ENCODE measurements at regions not wholly inside any gene's neighbourhood (a gene's known extent, or its start where the extent isn't known, plus 50 kb on each side); places are given as distances from the start of the nearest gene placed in this dataset.

GRCh38 chr4:23741681-23742191 lies 148.1 kb downstream of the PPARGC1A start:
- H2AK5ac ChIP-seq (ENCODE audit: insufficient read length, low read length): no peak overlapping the region
- no peak overlapping the region for H3K23ac ChIP-seq (ENCODE audit: insufficient read length, low read depth, low read length)
- Mint-ChIP-seq H3K4me1 (no peaks in the 10 kb centered on the region), H3K9me3 (peaks cover 0 to 2% of the 10 kb centered on the region in 2 experiments; a peak in 2 of 5 replicates), H3K27me3 (ENCODE audit: low read depth) (no peaks in the 10 kb centered on the region), H3K4me3 (no peak overlapping the region), H3K36me3 (ENCODE audit: insufficient read depth in 1 of 3, low read depth in 3 of 3) (no peaks in the 10 kb centered on the region; a peak in 1 of 7 replicates), H3K27ac (no peak overlapping the region)
- no peaks in the 10 kb centered on the region for H3K23me2 ChIP-seq (ENCODE audit: insufficient read length, low read depth, low read length, poor library complexity, severe bottlenecking)
- no peak overlapping the region for H2BK15ac ChIP-seq (ENCODE audit: low read depth, low read length)
- H2AFZ ChIP-seq (ENCODE audit: low read length): no peak overlapping the region
- H3K4ac ChIP-seq (ENCODE audit: low read depth, low read length): no peak overlapping the region
- H3K79me1 ChIP-seq (ENCODE audit: insufficient read depth, low read depth, low read length, poor library complexity, severe bottlenecking): no peaks in the 10 kb centered on the region
- H4K5ac ChIP-seq (ENCODE audit: insufficient read length, low read depth, low read length): no peak overlapping the region
- DNase-seq: no peak
- no peaks in the 10 kb centered on the region for H4K20me1 ChIP-seq (ENCODE audit: control insufficient read depth, insufficient read depth, insufficient read length)
- no peaks in the 10 kb centered on the region for H3K27me3 ChIP-seq (ENCODE audit: insufficient read depth, low read length)
- no peak overlapping the region for H2BK20ac ChIP-seq (ENCODE audit: low read depth, low read length, poor library complexity, severe bottlenecking)
- H3K18ac ChIP-seq (ENCODE audit: insufficient read length, low read depth, low read length): no peak overlapping the region
- H3K79me2 ChIP-seq (ENCODE audit: insufficient read depth, low read length): no peaks in the 10 kb centered on the region
- no peak overlapping the region for H2BK12ac ChIP-seq (ENCODE audit: insufficient read length, low read depth, low read length)
- TF ChIP-seq CTCF (conservative IDR thresholded peaks at IDR 0.05): no peak
- H4K8ac ChIP-seq (replicated peaks; ENCODE audit: insufficient read length, low read depth, low read length): no peak overlapping the region
- H3K4me1 ChIP-seq (ENCODE audit: insufficient read depth, low read length): no peaks in the 10 kb centered on the region
- no peak overlapping the region for H3K4me2 ChIP-seq (ENCODE audit: insufficient read depth, insufficient read length, low read length)
- no peak overlapping the region for H4K91ac ChIP-seq (ENCODE audit: insufficient read length, low read depth, low read length)
- H3K9me3 ChIP-seq (ENCODE audit: control insufficient read depth, low read depth, low read length): no peaks in the 10 kb centered on the region
- no peak overlapping the region for H3T11ph ChIP-seq (ENCODE audit: low read length)
- no peak overlapping the region for H3K56ac ChIP-seq (ENCODE audit: insufficient read length, low read depth, low read length)
- H3K9ac ChIP-seq (ENCODE audit: extremely low read depth, insufficient read length, low read length): no peak overlapping the region
- H3K27ac ChIP-seq (ENCODE audit: insufficient read length, low read depth, low read length): no peak overlapping the region
- H2BK120ac ChIP-seq (ENCODE audit: low read depth, low read length, poor library complexity, severe bottlenecking): no peak overlapping the region
- H2BK5ac ChIP-seq (ENCODE audit: insufficient read length, low read length): no peak overlapping the region
- no peak overlapping the region for H3K14ac ChIP-seq (ENCODE audit: insufficient read depth, low read length)
